ENCODE measurements at regions not wholly inside any gene's neighbourhood (a gene's known extent, or its start where the extent isn't known, plus 50 kb on each side); places are given as distances from the start of the nearest gene placed in this dataset.

GRCh38 chr1:209104646-209105045 is 478.9 kb upstream of the CAMK1G start:
- Histone ChIP-seq H3K4me3 (no peak overlapping the region), H3K27ac (no peak overlapping the region), H3K36me3 (no peaks in the 10 kb centered on the region), H3K27me3 (no peaks in the 10 kb centered on the region), H3K9me3 (no peaks in the 10 kb centered on the region), H3K4me1 (no peaks in the 10 kb centered on the region)
- intact Hi-C loops (cut with DNase I) = no loop called here
- TF ChIP-seq CTCF (IDR thresholded peaks at IDR 0.05) = no peak
- no peak for TF ChIP-seq POLR2AphosphoS5 (IDR thresholded peaks at IDR 0.05; ENCODE audit: insufficient read depth in 1 of 2, low read depth in 1 of 2)
- TF ChIP-seq POLR2A (IDR thresholded peaks at IDR 0.05) = no peak
- DNase-seq (ENCODE audit: extremely low spot score in 2 of 2) = no peak

DNA sequence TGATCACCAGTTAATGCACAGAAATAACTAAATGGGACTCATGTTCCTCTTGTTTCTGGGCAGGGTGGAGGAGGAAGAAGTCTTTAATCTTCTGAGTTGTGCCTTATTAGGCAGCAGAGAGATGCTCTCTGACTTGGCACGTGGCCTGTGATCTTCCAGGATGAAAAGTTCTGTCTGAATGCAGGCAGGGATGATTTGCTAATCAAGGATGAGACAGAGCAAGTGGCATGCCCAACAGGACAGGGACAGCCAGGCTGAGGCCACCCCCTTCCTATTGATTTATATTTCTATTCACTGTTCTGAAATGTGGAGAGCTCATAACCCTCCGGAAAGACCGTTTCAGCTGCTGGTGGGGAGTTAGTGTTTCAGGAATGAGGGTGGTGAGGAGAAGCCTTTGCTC is 477.8 kb upstream of the CAMK1G start:
- DNase-seq (ENCODE audit: extremely low spot score in 2 of 2) = no peak
- H3K4me3 ChIP-seq = no peak overlapping the region
- no peaks in the 10 kb centered on the region for H3K4me1 ChIP-seq
- H3K27me3 ChIP-seq = no peaks in the 10 kb centered on the region
- H3K27ac ChIP-seq = no peak overlapping the region
- intact Hi-C loops (cut with DNase I) = no loop called here
- H3K9me3 ChIP-seq = no peaks in the 10 kb centered on the region
- no peaks in the 10 kb centered on the region for H3K36me3 ChIP-seq
- no peak for TF ChIP-seq POLR2A (IDR thresholded peaks at IDR 0.05)
- TF ChIP-seq CTCF (IDR thresholded peaks at IDR 0.05) = no peak
- TF ChIP-seq POLR2AphosphoS5 (IDR thresholded peaks at IDR 0.05; ENCODE audit: insufficient read depth in 1 of 2, low read depth in 1 of 2) = no peak

- Histone ChIP-seq H3K36me3 (no peaks in the 10 kb centered on the region), H3K4me3 (no peak overlapping the region), H3K4me1 (no peaks in the 10 kb centered on the region), H3K27ac (no peak overlapping the region), H3K9me3 (no peaks in the 10 kb centered on the region), H3K27me3 (no peaks in the 10 kb centered on the region)
- intact Hi-C loops (cut with DNase I) = no loop called here
- TF ChIP-seq POLR2AphosphoS5 (IDR thresholded peaks at IDR 0.05; ENCODE audit: insufficient read depth in 1 of 2, low read depth in 1 of 2) (no peak), POLR2A (IDR thresholded peaks at IDR 0.05) (no peak), CTCF (IDR thresholded peaks at IDR 0.05) (no peak)
- DNase-seq (ENCODE audit: extremely low spot score in 2 of 2) = no peak
These were observed 477.2 kb upstream of the CAMK1G start for GRCh38 chr1:209106237-209106741.

DNA sequence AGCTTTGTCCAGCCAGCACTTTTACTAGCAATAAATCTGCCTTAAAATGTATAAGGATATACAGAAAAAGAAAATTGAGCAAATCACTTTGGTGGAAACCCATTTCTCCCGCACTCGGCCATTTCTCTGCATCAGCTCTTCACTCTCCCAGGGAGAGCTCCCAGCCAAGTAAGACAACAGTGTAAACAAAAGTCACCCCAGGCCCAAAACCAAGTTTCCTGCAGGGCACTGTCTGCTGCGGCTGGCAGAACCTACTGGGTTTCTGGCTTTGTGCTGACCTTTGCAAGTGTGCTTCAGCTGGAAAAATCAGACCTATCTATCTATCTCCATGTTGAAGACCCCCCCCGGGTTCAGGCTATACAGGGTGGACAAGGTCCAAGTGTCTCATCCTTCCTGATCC is 476.7 kb upstream of the CAMK1G start:
- H3K9me3 ChIP-seq = no peaks in the 10 kb centered on the region
- H3K36me3 ChIP-seq = no peaks in the 10 kb centered on the region
- H3K4me1 ChIP-seq = no peaks in the 10 kb centered on the region
- H3K4me3 ChIP-seq = no peak overlapping the region
- no peak for TF ChIP-seq POLR2AphosphoS5 (IDR thresholded peaks at IDR 0.05; ENCODE audit: insufficient read depth in 1 of 2, low read depth in 1 of 2)
- no peak overlapping the region for H3K27ac ChIP-seq
- intact Hi-C loops (cut with DNase I) = no loop called here
- no peak for DNase-seq (ENCODE audit: extremely low spot score in 2 of 2)
- no peaks in the 10 kb centered on the region for H3K27me3 ChIP-seq

GRCh38 chr1:209107535-209107934 is 476.0 kb upstream of the CAMK1G start:
- Histone ChIP-seq H3K36me3 (no peaks in the 10 kb centered on the region), H3K4me1 (no peaks in the 10 kb centered on the region), H3K9me3 (no peaks in the 10 kb centered on the region), H3K27me3 (no peaks in the 10 kb centered on the region), H3K27ac (no peak overlapping the region), H3K4me3 (no peak overlapping the region)
- intact Hi-C loops (cut with DNase I) = no loop called here
- no peak for DNase-seq (ENCODE audit: extremely low spot score in 2 of 2)
- TF ChIP-seq POLR2A (IDR thresholded peaks at IDR 0.05) (no peak), CTCF (IDR thresholded peaks at IDR 0.05) (no peak), POLR2AphosphoS5 (IDR thresholded peaks at IDR 0.05; ENCODE audit: insufficient read depth in 1 of 2, low read depth in 1 of 2) (no peak)
